ENCODE measurements at regions not wholly inside any gene's neighbourhood (a gene's known extent, or its start where the extent isn't known, plus 50 kb on each side); places are given as distances from the start of the nearest gene placed in this dataset.

DNA sequence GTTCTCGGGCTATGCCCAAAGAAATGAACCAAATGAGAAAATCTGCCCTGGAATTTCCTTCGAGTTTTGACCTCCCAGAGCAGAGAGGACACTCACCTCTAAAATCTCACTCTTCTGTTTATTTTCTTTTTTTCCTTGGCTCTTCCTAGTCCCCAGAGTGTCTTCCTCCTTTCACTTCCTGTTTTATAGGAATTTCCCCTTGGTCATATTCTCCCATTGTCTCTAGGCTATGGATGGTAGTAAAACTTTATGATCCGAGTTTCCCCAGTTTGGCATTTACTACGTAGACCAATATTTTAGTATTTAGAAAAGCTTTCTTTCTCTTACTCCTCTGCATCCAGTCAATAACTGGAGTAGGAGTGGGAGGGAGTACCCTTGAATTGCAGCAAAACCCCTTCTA, 354.5 kb upstream of the ZNF608 start:
- no peak for DNase-seq (ENCODE audit: low spot score in 2 of 2)
- Histone ChIP-seq H3K4me3 (no peak overlapping the region), H3K27ac (no peak overlapping the region), H3K9me3 (no peaks in the 10 kb centered on the region), H3K36me3 (no peaks in the 10 kb centered on the region), H3K4me1 (no peaks in the 10 kb centered on the region), H3K27me3 (no peaks in the 10 kb centered on the region)
- TF ChIP-seq POLR2A (IDR thresholded peaks at IDR 0.05) = no peak
- no peak for TF ChIP-seq EP300 (IDR thresholded peaks at IDR 0.05)
- TF ChIP-seq, protein P1, sequence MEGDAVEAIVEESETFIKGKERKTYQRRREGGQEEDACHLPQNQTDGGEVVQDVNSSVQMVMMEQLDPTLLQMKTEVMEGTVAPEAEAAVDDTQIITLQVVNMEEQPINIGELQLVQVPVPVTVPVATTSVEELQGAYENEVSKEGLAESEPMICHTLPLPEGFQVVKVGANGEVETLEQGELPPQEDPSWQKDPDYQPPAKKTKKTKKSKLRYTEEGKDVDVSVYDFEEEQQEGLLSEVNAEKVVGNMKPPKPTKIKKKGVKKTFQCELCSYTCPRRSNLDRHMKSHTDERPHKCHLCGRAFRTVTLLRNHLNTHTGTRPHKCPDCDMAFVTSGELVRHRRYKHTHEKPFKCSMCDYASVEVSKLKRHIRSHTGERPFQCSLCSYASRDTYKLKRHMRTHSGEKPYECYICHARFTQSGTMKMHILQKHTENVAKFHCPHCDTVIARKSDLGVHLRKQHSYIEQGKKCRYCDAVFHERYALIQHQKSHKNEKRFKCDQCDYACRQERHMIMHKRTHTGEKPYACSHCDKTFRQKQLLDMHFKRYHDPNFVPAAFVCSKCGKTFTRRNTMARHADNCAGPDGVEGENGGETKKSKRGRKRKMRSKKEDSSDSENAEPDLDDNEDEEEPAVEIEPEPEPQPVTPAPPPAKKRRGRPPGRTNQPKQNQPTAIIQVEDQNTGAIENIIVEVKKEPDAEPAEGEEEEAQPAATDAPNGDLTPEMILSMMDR (IDR thresholded peaks at IDR 0.05) = no peak
- no peak for TF ChIP-seq POLR2AphosphoS5 (IDR thresholded peaks at IDR 0.05)
- 81% methylated on average over 4 of the region's 4 CpGs for WGBS

- TF ChIP-seq POLR2A (IDR thresholded peaks at IDR 0.05) (no peak), POLR2AphosphoS5 (IDR thresholded peaks at IDR 0.05) (no peak), EP300 (IDR thresholded peaks at IDR 0.05) (no peak)
- TF ChIP-seq, protein P1 (IDR thresholded peaks at IDR 0.05) = no peak
- WGBS = 71% methylated on average over 1 of the region's 1 CpG
Observed at GRCh38 chr5:125103459-125103858, 357.0 kb upstream of the ZNF608 start.

GRCh38 chr5:125106271-125106670, 359.8 kb upstream of the ZNF608 start:
- no peaks in the 10 kb centered on the region for H3K36me3 ChIP-seq
- no peak for DNase-seq (ENCODE audit: low spot score in 2 of 2)
- H3K27ac ChIP-seq = no peak overlapping the region
- H3K9me3 ChIP-seq = no peaks in the 10 kb centered on the region
- H3K4me1 ChIP-seq = no peaks in the 10 kb centered on the region
- no peak overlapping the region for H3K4me3 ChIP-seq
- TF ChIP-seq EP300 (IDR thresholded peaks at IDR 0.05) (no peak), POLR2AphosphoS5 (IDR thresholded peaks at IDR 0.05) (no peak), POLR2A (IDR thresholded peaks at IDR 0.05) (no peak)
- TF ChIP-seq, protein P1 (IDR thresholded peaks at IDR 0.05) = no peak
- H3K27me3 ChIP-seq = no peaks in the 10 kb centered on the region
- 84% methylated on average over 1 of the region's 1 CpG for WGBS

More at GRCh38 chr5:125103459-125103858, 357.0 kb upstream of the ZNF608 start:
- DNase-seq (ENCODE audit: low spot score in 2 of 2) = no peak
- no peak overlapping the region for H3K4me3 ChIP-seq
- H3K27me3 ChIP-seq = no peaks in the 10 kb centered on the region
- H3K27ac ChIP-seq = no peak overlapping the region
- H3K9me3 ChIP-seq = no peaks in the 10 kb centered on the region
- no peaks in the 10 kb centered on the region for H3K4me1 ChIP-seq
- no peaks in the 10 kb centered on the region for H3K36me3 ChIP-seq

GRCh38 chr5:125106881-125107280, 360.4 kb upstream of the ZNF608 start:
- Histone ChIP-seq H3K27ac (no peak overlapping the region), H3K27me3 (no peaks in the 10 kb centered on the region), H3K36me3 (no peaks in the 10 kb centered on the region)

DNA sequence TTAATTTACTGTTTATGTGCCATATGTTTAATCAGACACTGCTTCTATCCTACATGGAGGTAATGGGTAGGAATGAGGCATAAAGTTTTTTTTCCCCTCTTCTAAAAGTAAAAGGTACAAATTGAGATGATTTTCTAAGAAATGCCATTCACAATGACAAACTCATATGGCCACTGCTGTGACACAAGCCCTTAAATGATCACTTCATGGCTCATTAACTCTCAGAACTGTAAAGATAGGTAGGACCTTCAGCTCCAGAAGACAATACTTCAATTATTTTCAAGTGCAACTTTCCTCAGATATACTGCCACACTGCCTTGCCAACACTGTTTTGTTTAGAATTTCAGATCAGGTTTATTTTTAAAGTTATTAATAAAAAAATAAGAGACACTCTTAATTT, 362.9 kb upstream of the ZNF608 start:
- no peak overlapping the region for H3K27ac ChIP-seq
- H3K4me3 ChIP-seq = no peak overlapping the region
- TF ChIP-seq, protein P1 (IDR thresholded peaks at IDR 0.05) = no peak
- TF ChIP-seq POLR2AphosphoS5 (IDR thresholded peaks at IDR 0.05) (no peak), EP300 (IDR thresholded peaks at IDR 0.05) (no peak), POLR2A (IDR thresholded peaks at IDR 0.05) (no peak)
- H3K27me3 ChIP-seq = no peaks in the 10 kb centered on the region
- no peaks in the 10 kb centered on the region for H3K36me3 ChIP-seq
- no peak for DNase-seq (ENCODE audit: low spot score in 2 of 2)
- no peaks in the 10 kb centered on the region for H3K4me1 ChIP-seq
- no peaks in the 10 kb centered on the region for H3K9me3 ChIP-seq

More at GRCh38 chr5:125106881-125107280, 360.4 kb upstream of the ZNF608 start:
- DNase-seq (ENCODE audit: low spot score in 2 of 2) = no peak
- no peak overlapping the region for H3K4me3 ChIP-seq
- no peak for TF ChIP-seq POLR2A (IDR thresholded peaks at IDR 0.05)
- TF ChIP-seq, protein P1 (IDR thresholded peaks at IDR 0.05) = no peak
- TF ChIP-seq EP300 (IDR thresholded peaks at IDR 0.05) = no peak
- TF ChIP-seq POLR2AphosphoS5 (IDR thresholded peaks at IDR 0.05) = no peak
- H3K9me3 ChIP-seq = no peaks in the 10 kb centered on the region
- no peaks in the 10 kb centered on the region for H3K4me1 ChIP-seq

All from suprapubic skin (tissue), 4 donors.